Thoracic aorta (tissue), 2 donors: ENCODE measurements at regions not wholly inside any gene's neighbourhood (a gene's known extent, or its start where the extent isn't known, plus 50 kb on each side); places are given as distances from the start of the nearest gene placed in this dataset.

ENCODE experiments used
- ATAC-seq: fragments of 150-250 bp; one replicate; pipeline ENCODE4 v1.8.0; 2017; ENCODE audit warnings: low read depth; ENCODE audit not compliant: insufficient number of reproducible peaks, low FRiP score
- DNase-seq: peaks from one replicate; pipeline ENCODE4 v3.0.0-alpha.2; 2020; ENCODE audit warnings: low spot score
- H3K27ac ChIP-seq, 2 donors: fragments of 200-600 bp; sonication (generic); 1 replicate in 1 of 2; 2 replicates in 1 of 2; pipeline ENCODE4 v1.5.1; 2016; ENCODE audit warnings: mild to moderate bottlenecking in 2 of 2, moderate library complexity in 2 of 2
- H3K27me3 ChIP-seq: fragments of 200-600 bp; sonication (generic); replicated peaks from 2 replicates; pipeline ENCODE4 v1.6.0; 2016; ENCODE audit warnings: mild to moderate bottlenecking; ENCODE audit not compliant: insufficient read depth
- H3K36me3 ChIP-seq: fragments of 200-600 bp; sonication (generic); one replicate; pipeline ENCODE4 v1.5.1; 2016
- H3K4me1 ChIP-seq, 2 donors: fragments of 200-600 bp; sonication (generic); 1 replicate in 1 of 2; 2 replicates in 1 of 2; pipeline versions ENCODE4 v1.5.1 to v1.6.0; 2016; ENCODE audit warnings: low read depth in 2 of 2, mild to moderate bottlenecking in 1 of 2; ENCODE audit not compliant: control insufficient read depth in 1 of 2
- H3K4me3 ChIP-seq: fragments of 200-600 bp; sonication (generic); 2 replicates; pipeline ENCODE4 v1.5.1; 2016; ENCODE audit warnings: mild to moderate bottlenecking
- H3K9me3 ChIP-seq: fragments of 200-600 bp; sonication (generic); 2 replicates; pipeline ENCODE4 v1.5.1; 2016
- CTCF ChIP-seq: fragments of 200-600 bp; sonication (generic); IDR thresholded peaks from one replicate; pipeline ENCODE4 v1.5.1; 2019; ENCODE audit warnings: antibody characterized with exemption

- no peak for TF ChIP-seq CTCF
- no peaks in the 10 kb centered on the region for H3K27me3 ChIP-seq
- no peak overlapping the region for H3K27ac ChIP-seq
- H3K4me3 ChIP-seq, result no peak overlapping the region
- H3K36me3 ChIP-seq, result no peaks in the 10 kb centered on the region
- DNase-seq, result no peak
- H3K9me3 ChIP-seq, result no peaks in the 10 kb centered on the region
- H3K4me1 ChIP-seq, result peaks cover 22 to 29% of the 10 kb centered on the region in 2 donors
- no peak for ATAC-seq
These were observed 73.6 kb upstream of the TP53I11 start for GRCh38 chr11:45024316-45024715.

- Histone ChIP-seq H3K4me1 (peaks cover 22 to 29% of the 10 kb centered on the region in 2 donors), H3K36me3 (no peaks in the 10 kb centered on the region), H3K27me3 (no peaks in the 10 kb centered on the region), H3K9me3 (no peaks in the 10 kb centered on the region), H3K27ac (no peak overlapping the region), H3K4me3 (no peak overlapping the region)
- ATAC-seq (no peak), DNase-seq (no peak)
- TF ChIP-seq CTCF, result no peak
These were observed 74.3 kb upstream of the TP53I11 start for GRCh38 chr11:45024846-45025588.

GRCh38 chr11:45025716-45026492 is 75.2 kb upstream of the TP53I11 start:
- TF ChIP-seq CTCF, result no peak
- Histone ChIP-seq H3K4me3 (no peak overlapping the region), H3K4me1 (peaks cover 15 to 20% of the 10 kb centered on the region in 2 donors), H3K27ac (no peak overlapping the region), H3K9me3 (no peaks in the 10 kb centered on the region), H3K36me3 (no peaks in the 10 kb centered on the region), H3K27me3 (no peaks in the 10 kb centered on the region)
- DNase-seq, result no peak
- ATAC-seq, result no peak

GRCh38 chr11:45026835-45027234 is 76.2 kb upstream of the TP53I11 start:
- peaks cover 5 to 11% of the 10 kb centered on the region in 2 donors for H3K4me1 ChIP-seq
- ATAC-seq (no peak), DNase-seq (no peak)
- no peak for TF ChIP-seq CTCF
- no peaks in the 10 kb centered on the region for H3K9me3 ChIP-seq
- no peak overlapping the region for H3K4me3 ChIP-seq
- H3K27me3 ChIP-seq, result no peaks in the 10 kb centered on the region
- H3K27ac ChIP-seq, result no peak overlapping the region
- H3K36me3 ChIP-seq, result no peaks in the 10 kb centered on the region

- Histone ChIP-seq H3K36me3 (no peaks in the 10 kb centered on the region), H3K27me3 (no peaks in the 10 kb centered on the region), H3K27ac (no peak overlapping the region), H3K9me3 (no peaks in the 10 kb centered on the region), H3K4me1 (peaks cover 2 to 6% of the 10 kb centered on the region in 2 donors), H3K4me3 (no peak overlapping the region)
- ATAC-seq (no peak), DNase-seq (no peak)
- no peak for TF ChIP-seq CTCF
These were observed 76.6 kb upstream of the TP53I11 start for GRCh38 chr11:45027312-45027711.
